GM21737 (cell line): ENCODE measurements at regions not wholly inside any gene's neighbourhood (a gene's known extent, or its start where the extent isn't known, plus 50 kb on each side); places are given as distances from the start of the nearest gene placed in this dataset.

Experiments
- ATAC-seq: cut with Tn5 transposase; IDR thresholded peaks from one replicate; pipeline ENCODE4 v1.9.1; 2021; ENCODE audit warnings: mild to moderate bottlenecking, moderate library complexity; ENCODE audit not compliant: unreplicated experiment

GRCh38 chr6:105594821-105595220, 191.9 kb upstream of the PREP start:
- no peak for ATAC-seq

GRCh38 chr6:105593805-105594671, 191.2 kb upstream of the PREP start:
- no peak for ATAC-seq

GRCh38 chr6:105593056-105593690, 190.3 kb upstream of the PREP start:
- no peak for ATAC-seq

GRCh38 chr6:105592329-105592728, 189.4 kb upstream of the PREP start:
- ATAC-seq: no peak

- peak; percentile 91 for ATAC-seq
These were observed 188.2 kb upstream of the PREP start for GRCh38 chr6:105591053-105591452.

- ATAC-seq: no peak
These were observed 185.3 kb upstream of the PREP start for GRCh38 chr6:105588123-105588710.

- no peak for ATAC-seq
These were observed 184.7 kb upstream of the PREP start for GRCh38 chr6:105587349-105588122.

GRCh38 chr6:105578179-105578707, 175.4 kb upstream of the PREP start:
- ATAC-seq: no peak

GRCh38 chr6:105573556-105573955, 170.7 kb upstream of the PREP start:
- ATAC-seq: no peak

- no peak for ATAC-seq
These were observed 170.3 kb upstream of the PREP start for GRCh38 chr6:105573138-105573537.

- ATAC-seq: no peak
These were observed 167.5 kb upstream of the PREP start for GRCh38 chr6:105570416-105570815.

- ATAC-seq: no peak
These were observed 166.8 kb upstream of the PREP start for GRCh38 chr6:105569706-105570105.

- no peak for ATAC-seq
These were observed 165.9 kb upstream of the PREP start for GRCh38 chr6:105568751-105569150.

- no peak for ATAC-seq
These were observed 165.3 kb upstream of the PREP start for GRCh38 chr6:105568142-105568541.

GRCh38 chr6:105567140-105567539, 164.3 kb upstream of the PREP start:
- no peak for ATAC-seq

- ATAC-seq: no peak
These were observed 163.6 kb upstream of the PREP start for GRCh38 chr6:105566503-105566902.

- ATAC-seq: no peak
These were observed 161.4 kb upstream of the PREP start for GRCh38 chr6:105564121-105564902.

- ATAC-seq: no peak
These were observed 159.1 kb upstream of the PREP start for GRCh38 chr6:105562027-105562426.

- ATAC-seq: no peak
These were observed 158.6 kb upstream of the PREP start for GRCh38 chr6:105561486-105561885.

GRCh38 chr6:105560611-105561066, 157.8 kb upstream of the PREP start:
- peak; percentile 81 for ATAC-seq
